ENCODE measurements at regions not wholly inside any gene's neighbourhood (a gene's known extent, or its start where the extent isn't known, plus 50 kb on each side); places are given as distances from the start of the nearest gene placed in this dataset.
"Not testable (repeated sequence)": the region's sequence is repeated elsewhere in the genome, so short reads cannot be mapped to it uniquely, and the experiment has no call there.

- H3K27me3 Mint-ChIP-seq (ENCODE audit: low read depth) = no peaks in the 10 kb centered on the region
- no peaks in the 10 kb centered on the region for H3K4me1 Mint-ChIP-seq (ENCODE audit: low read depth)
- H3K27ac Mint-ChIP-seq = no peak overlapping the region
- H3K9me3 Mint-ChIP-seq = no peaks in the 10 kb centered on the region
- H3K36me3 Mint-ChIP-seq (ENCODE audit: low read depth) = no peaks in the 10 kb centered on the region
- H3K4me3 Mint-ChIP-seq = no peak overlapping the region
Measured at GRCh38 chr5:2101685-2102084, 219.0 kb upstream of the IRX4 start.

DNA sequence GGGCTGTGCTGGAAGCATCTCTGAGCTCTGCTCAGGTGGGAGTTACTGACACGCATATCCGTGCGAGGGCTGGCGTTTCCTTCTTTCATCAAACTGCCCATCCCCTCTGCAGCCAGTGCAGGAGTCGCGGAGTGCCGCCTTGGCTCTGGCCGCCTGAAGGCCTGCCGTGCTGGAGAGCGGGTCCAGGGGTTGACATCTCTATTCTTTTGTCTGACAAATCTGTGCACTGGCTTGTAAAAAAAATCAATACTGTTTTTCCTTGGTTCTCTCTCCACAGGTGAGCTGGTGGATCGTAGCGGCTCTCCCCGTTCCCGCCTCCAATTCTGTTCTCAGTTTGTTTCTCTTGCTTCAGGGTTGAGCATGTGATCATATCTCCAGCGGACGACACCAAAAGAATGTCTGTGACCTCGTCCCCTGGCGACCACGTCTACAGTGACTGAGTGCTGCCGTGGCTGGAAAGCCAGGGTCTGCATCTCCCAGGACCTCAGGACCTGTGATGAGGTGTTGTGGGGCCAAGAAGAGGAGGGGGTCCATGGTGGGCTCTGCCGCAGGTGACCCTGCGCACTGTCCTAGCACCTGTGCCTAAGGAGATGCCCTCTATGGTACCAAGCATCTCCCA, 214.3 kb upstream of the IRX4 start:
- Mint-ChIP-seq H3K9me3 (no peaks in the 10 kb centered on the region), H3K27ac (no peak overlapping the region), H3K36me3 (ENCODE audit: low read depth) (no peaks in the 10 kb centered on the region), H3K4me3 (no peak overlapping the region), H3K4me1 (ENCODE audit: low read depth) (no peaks in the 10 kb centered on the region), H3K27me3 (ENCODE audit: low read depth) (no peaks in the 10 kb centered on the region)

DNA sequence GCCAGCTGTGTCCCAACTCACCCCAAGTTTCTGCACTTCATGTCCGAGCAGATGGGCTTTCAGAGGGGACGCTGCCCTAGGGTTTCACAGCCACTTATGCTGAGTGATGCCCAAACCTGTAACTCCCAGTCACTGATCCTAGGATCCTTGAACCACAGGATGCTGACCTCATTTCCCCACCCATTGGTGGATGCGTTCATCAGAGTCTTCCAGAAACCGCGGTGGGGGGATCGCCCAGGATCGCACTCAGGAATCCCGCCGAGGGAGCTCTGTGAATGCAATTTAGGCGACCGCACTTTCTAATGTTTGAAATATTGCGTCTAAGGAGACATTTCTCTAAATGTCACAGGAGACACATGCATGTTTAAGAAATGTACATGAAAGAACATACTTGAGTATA, 212.3 kb upstream of the IRX4 start:
- no peak overlapping the region for H3K4me3 Mint-ChIP-seq
- H3K4me1 Mint-ChIP-seq (ENCODE audit: low read depth) = no peaks in the 10 kb centered on the region
- no peaks in the 10 kb centered on the region for H3K27me3 Mint-ChIP-seq (ENCODE audit: low read depth)
- no peaks in the 10 kb centered on the region for H3K9me3 Mint-ChIP-seq
- no peaks in the 10 kb centered on the region for H3K36me3 Mint-ChIP-seq (ENCODE audit: low read depth)
- H3K27ac Mint-ChIP-seq = no peak overlapping the region

- Mint-ChIP-seq H3K36me3 (ENCODE audit: low read depth) (no peaks in the 10 kb centered on the region), H3K4me1 (ENCODE audit: low read depth) (no peaks in the 10 kb centered on the region), H3K9me3 (no peaks in the 10 kb centered on the region), H3K4me3 (no peak overlapping the region), H3K27ac (no peak overlapping the region), H3K27me3 (ENCODE audit: low read depth) (no peaks in the 10 kb centered on the region)
Measured at GRCh38 chr5:2094616-2094995, 211.9 kb upstream of the IRX4 start.

DNA sequence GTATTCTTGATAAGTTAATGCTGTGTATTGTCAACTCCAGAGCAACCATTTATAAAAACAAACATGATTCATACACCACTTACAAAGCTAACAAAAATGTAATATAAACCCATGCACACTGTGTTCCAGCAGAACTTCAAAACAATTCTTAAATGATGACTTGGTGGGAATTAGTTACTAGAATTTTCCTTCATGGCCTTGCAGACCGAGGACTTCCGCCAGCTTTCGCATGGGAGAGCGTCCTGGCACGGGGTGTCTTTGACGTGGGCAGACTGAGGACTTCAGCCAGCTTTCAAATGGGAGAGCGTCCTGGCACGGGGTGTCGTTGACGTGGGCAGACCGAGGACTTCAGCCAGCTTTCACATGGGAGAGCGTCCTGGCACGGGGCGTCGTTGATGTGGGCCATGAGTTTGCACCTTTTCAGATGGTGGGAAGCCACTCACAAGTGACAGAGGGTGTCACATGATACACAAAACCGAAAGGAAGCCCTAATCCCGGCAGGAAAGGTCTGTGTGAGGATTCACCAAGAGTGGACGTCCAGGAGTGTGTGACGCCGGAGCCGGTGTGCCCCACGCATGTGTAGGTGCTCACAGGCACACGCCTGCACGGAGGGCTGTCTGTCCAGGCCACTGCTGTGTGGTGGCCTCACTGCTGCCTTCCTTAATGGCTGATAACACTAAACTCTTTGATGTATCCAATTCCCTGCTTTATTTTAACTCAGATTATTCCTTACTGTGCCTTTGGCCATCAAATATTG, 211.3 kb upstream of the IRX4 start:
- H3K36me3 Mint-ChIP-seq (ENCODE audit: low read depth) = no peaks in the 10 kb centered on the region
- peaks cover 3% of the 10 kb centered on the region for H3K27me3 Mint-ChIP-seq (ENCODE audit: low read depth)
- H3K4me1 Mint-ChIP-seq (ENCODE audit: low read depth) = no peaks in the 10 kb centered on the region
- H3K4me3 Mint-ChIP-seq = no peak overlapping the region
- H3K9me3 Mint-ChIP-seq = no peaks in the 10 kb centered on the region
- no peak overlapping the region for H3K27ac Mint-ChIP-seq

GRCh38 chr5:2091921-2092320, 209.2 kb upstream of the IRX4 start:
- Mint-ChIP-seq H3K36me3 (ENCODE audit: low read depth) (no peaks in the 10 kb centered on the region), H3K9me3 (no peaks in the 10 kb centered on the region), H3K4me3 (no peak overlapping the region), H3K4me1 (ENCODE audit: low read depth) (no peaks in the 10 kb centered on the region), H3K27me3 (ENCODE audit: low read depth) (peaks cover 9% of the 10 kb centered on the region), H3K27ac (no peak overlapping the region)

DNA sequence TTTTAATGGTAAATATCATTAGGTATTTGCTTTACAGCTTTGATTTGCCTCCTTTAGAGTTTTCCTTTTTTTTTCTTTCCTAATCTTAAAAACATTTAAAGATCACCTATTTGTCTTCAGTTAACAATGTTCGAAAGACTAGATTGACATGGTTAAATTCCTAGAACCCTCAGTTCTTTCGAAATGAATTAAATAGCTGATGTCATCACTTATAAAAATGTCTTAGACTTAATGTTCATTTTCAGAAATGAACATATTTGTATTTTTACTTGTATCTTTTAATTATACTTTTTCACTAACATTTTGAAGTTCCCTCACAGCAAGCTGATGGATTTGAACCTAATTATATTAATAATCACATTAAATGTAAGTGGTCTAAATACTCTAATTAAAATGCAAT, 205.3 kb upstream of the IRX4 start:
- no peak overlapping the region for H3K4me3 Mint-ChIP-seq

GRCh38 chr5:2075365-2075764, 192.6 kb upstream of the IRX4 start:
- Mint-ChIP-seq H3K4me3 (no peak overlapping the region), H3K27me3 (ENCODE audit: low read depth) (no peaks in the 10 kb centered on the region), H3K4me1 (ENCODE audit: low read depth) (no peaks in the 10 kb centered on the region), H3K36me3 (ENCODE audit: low read depth) (no peaks in the 10 kb centered on the region), H3K27ac (no peak overlapping the region), H3K9me3 (no peaks in the 10 kb centered on the region)

More for the DNA sequence above, 205.3 kb upstream of the IRX4 start:
- Mint-ChIP-seq H3K27ac (no peak overlapping the region), H3K36me3 (ENCODE audit: low read depth) (no peaks in the 10 kb centered on the region), H3K4me1 (ENCODE audit: low read depth) (no peaks in the 10 kb centered on the region), H3K27me3 (ENCODE audit: low read depth) (peaks cover 19% of the 10 kb centered on the region), H3K9me3 (no peaks in the 10 kb centered on the region)

- Mint-ChIP-seq H3K9me3 (no peaks in the 10 kb centered on the region), H3K36me3 (ENCODE audit: low read depth) (no peaks in the 10 kb centered on the region), H3K27me3 (ENCODE audit: low read depth) (no peaks in the 10 kb centered on the region), H3K4me3 (no peak overlapping the region), H3K27ac (no peak overlapping the region), H3K4me1 (ENCODE audit: low read depth) (no peaks in the 10 kb centered on the region)
Measured at GRCh38 chr5:2071562-2071961, 188.8 kb upstream of the IRX4 start.

DNA sequence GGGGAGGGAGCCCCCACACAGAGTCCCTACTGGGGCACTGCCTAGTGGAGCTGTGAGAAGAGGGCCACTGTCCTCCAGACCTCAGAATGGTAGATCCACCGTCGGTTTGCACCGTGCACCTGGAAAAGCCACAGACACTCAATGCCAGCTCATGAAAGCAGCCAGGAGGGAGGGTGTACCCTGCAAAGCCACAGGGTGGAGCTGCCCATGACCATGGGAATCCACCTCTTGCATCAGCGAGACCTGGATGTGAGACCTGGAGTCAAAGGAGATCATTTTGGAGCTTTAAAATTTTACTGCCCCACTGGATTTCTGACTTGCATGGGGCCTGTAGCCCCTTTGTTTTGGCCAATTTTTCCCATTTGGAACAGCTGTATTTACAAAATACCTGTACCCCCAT, 188.1 kb upstream of the IRX4 start:
- H3K9me3 Mint-ChIP-seq; H3K4me1 Mint-ChIP-seq (ENCODE audit: low read depth); H3K27me3 Mint-ChIP-seq (ENCODE audit: low read depth); H3K27ac Mint-ChIP-seq; H3K36me3 Mint-ChIP-seq (ENCODE audit: low read depth); H3K4me3 Mint-ChIP-seq: not testable (repeated sequence)

- H3K27me3 Mint-ChIP-seq (ENCODE audit: low read depth) = peaks cover 3% of the 10 kb centered on the region
- no peaks in the 10 kb centered on the region for H3K9me3 Mint-ChIP-seq
- no peaks in the 10 kb centered on the region for H3K36me3 Mint-ChIP-seq (ENCODE audit: low read depth)
- H3K4me3 Mint-ChIP-seq = no peak overlapping the region
- no peaks in the 10 kb centered on the region for H3K4me1 Mint-ChIP-seq (ENCODE audit: low read depth)
- no peak overlapping the region for H3K27ac Mint-ChIP-seq
Measured at GRCh38 chr5:2068531-2068930, 185.8 kb upstream of the IRX4 start.

GRCh38 chr5:2066373-2066772, 183.6 kb upstream of the IRX4 start:
- no peak overlapping the region for H3K27ac Mint-ChIP-seq
- no peaks in the 10 kb centered on the region for H3K4me1 Mint-ChIP-seq (ENCODE audit: low read depth)
- no peak overlapping the region for H3K4me3 Mint-ChIP-seq
- no peaks in the 10 kb centered on the region for H3K36me3 Mint-ChIP-seq (ENCODE audit: low read depth)
- peaks cover 3% of the 10 kb centered on the region for H3K27me3 Mint-ChIP-seq (ENCODE audit: low read depth)
- H3K9me3 Mint-ChIP-seq = no peaks in the 10 kb centered on the region

DNA sequence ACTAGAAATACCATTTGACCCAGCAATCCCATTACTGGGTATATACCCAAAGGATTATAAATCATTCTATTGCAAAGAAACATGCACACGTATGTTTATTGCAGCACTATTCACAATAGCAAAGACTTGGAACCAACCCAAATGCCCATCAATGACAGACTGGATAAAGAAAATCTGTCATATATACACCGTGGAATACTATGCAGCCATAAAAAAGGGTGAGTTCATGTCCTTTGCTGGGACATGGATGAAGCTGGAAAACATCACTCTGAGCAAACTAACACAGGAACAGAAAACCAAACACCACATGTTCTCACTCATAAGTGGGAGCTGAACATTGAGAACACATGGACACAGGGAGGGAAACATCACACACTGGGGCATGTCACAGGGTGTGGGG, 180.7 kb upstream of the IRX4 start:
- not testable (repeated sequence) for H3K27ac Mint-ChIP-seq

DNA sequence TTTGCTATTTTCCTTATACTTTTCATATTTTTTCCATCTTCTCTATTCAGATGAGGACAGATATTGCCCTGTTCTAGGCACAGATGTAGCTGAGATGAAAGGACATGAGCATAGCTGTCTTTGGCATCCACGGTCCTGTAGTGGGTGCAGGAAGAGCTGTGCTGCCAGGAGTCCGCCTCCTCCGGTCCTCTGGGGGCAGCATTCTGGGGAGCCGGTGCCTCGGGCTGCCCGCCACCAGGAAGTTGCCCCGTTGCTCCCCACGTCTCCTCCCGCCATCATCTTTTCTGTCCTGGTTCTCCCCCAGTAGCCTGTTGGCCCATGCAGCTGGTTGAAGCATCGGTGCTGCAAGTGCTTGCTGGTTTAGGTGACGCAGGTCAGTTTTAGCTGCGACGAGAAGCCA, 170.0 kb upstream of the IRX4 start:
- Mint-ChIP-seq H3K36me3 (ENCODE audit: low read depth) (no peaks in the 10 kb centered on the region), H3K27me3 (ENCODE audit: low read depth) (no peaks in the 10 kb centered on the region), H3K4me1 (ENCODE audit: low read depth) (no peaks in the 10 kb centered on the region), H3K9me3 (no peaks in the 10 kb centered on the region), H3K27ac (no peak overlapping the region), H3K4me3 (no peak overlapping the region)

More for the DNA sequence above, 180.7 kb upstream of the IRX4 start:
- not testable (repeated sequence) for H3K9me3 Mint-ChIP-seq; H3K27me3 Mint-ChIP-seq (ENCODE audit: low read depth); H3K4me1 Mint-ChIP-seq (ENCODE audit: low read depth); H3K4me3 Mint-ChIP-seq; H3K36me3 Mint-ChIP-seq (ENCODE audit: low read depth)

- Mint-ChIP-seq H3K4me1 (ENCODE audit: low read depth) (no peaks in the 10 kb centered on the region), H3K36me3 (ENCODE audit: low read depth) (no peaks in the 10 kb centered on the region), H3K4me3 (no peak overlapping the region), H3K27me3 (ENCODE audit: low read depth) (no peaks in the 10 kb centered on the region), H3K27ac (no peak overlapping the region), H3K9me3 (no peaks in the 10 kb centered on the region)
Measured at GRCh38 chr5:2049876-2050275, 167.2 kb upstream of the IRX4 start.

Measured in T-helper 1 cell treated with Interleukin-12 subunit alpha and Interleukin-12 subunit beta and Interleukin-4 antibody, amounts not matched to agents 30 μg/mL and 1 μg/mL, for 36 hours (primary cell).